ENCODE measurements at regions not wholly inside any gene's neighbourhood (a gene's known extent, or its start where the extent isn't known, plus 50 kb on each side); places are given as distances from the start of the nearest gene placed in this dataset.

GRCh38 chr9:109846776-109847175, 66.8 kb downstream of the PALM2AKAP2 start:
- peaks cover 5% of the 10 kb centered on the region for H3K36me3 Mint-ChIP-seq
- H3K4me3 Mint-ChIP-seq: no peak overlapping the region
- TF ChIP-seq CTCF (IDR thresholded peaks at IDR 0.05; ENCODE audit: unreplicated experiment): no peak
- H3K4me1 Mint-ChIP-seq: peaks cover 7% of the 10 kb centered on the region
- no peak for DNase-seq (ENCODE audit: low spot score in 2 of 2, unreplicated experiment in 2 of 2)
- peaks cover 3% of the 10 kb centered on the region for H3K9me3 Mint-ChIP-seq
- H3K27ac Mint-ChIP-seq: no peak overlapping the region
- H3K27me3 Mint-ChIP-seq (ENCODE audit: low read depth): no peaks in the 10 kb centered on the region

GRCh38 chr9:109852556-109852955, 72.6 kb downstream of the PALM2AKAP2 start:
- H3K4me1 Mint-ChIP-seq: peaks cover 15% of the 10 kb centered on the region
- no peaks in the 10 kb centered on the region for H3K27me3 Mint-ChIP-seq (ENCODE audit: low read depth)
- no peak for DNase-seq (ENCODE audit: low spot score in 2 of 2, unreplicated experiment in 2 of 2)
- TF ChIP-seq CTCF (IDR thresholded peaks at IDR 0.05; ENCODE audit: unreplicated experiment): no peak
- no peak overlapping the region for H3K27ac Mint-ChIP-seq
- peaks cover 10% of the 10 kb centered on the region for H3K36me3 Mint-ChIP-seq
- H3K9me3 Mint-ChIP-seq: peaks cover 3% of the 10 kb centered on the region
- H3K4me3 Mint-ChIP-seq: no peak overlapping the region

- TF ChIP-seq CTCF (IDR thresholded peaks at IDR 0.05; ENCODE audit: unreplicated experiment): no peak
- no peaks in the 10 kb centered on the region for H3K27me3 Mint-ChIP-seq (ENCODE audit: low read depth)
Measured at GRCh38 chr9:109855540-109855939, 75.5 kb downstream of the PALM2AKAP2 start.

GRCh38 chr9:109856785-109857184, 76.8 kb downstream of the PALM2AKAP2 start:
- Mint-ChIP-seq H3K4me1 (peaks cover 31% of the 10 kb centered on the region), H3K27me3 (ENCODE audit: low read depth) (no peaks in the 10 kb centered on the region), H3K9me3 (no peaks in the 10 kb centered on the region), H3K36me3 (peaks cover 6% of the 10 kb centered on the region), H3K4me3 (no peak overlapping the region), H3K27ac (peak overlapping the region; percentile 82)
- TF ChIP-seq CTCF (IDR thresholded peaks at IDR 0.05; ENCODE audit: unreplicated experiment): no peak
- DNase-seq (ENCODE audit: low spot score in 2 of 2, unreplicated experiment in 2 of 2): no peak

More at GRCh38 chr9:109855540-109855939, 75.5 kb downstream of the PALM2AKAP2 start:
- Mint-ChIP-seq H3K36me3 (peaks cover 7% of the 10 kb centered on the region), H3K9me3 (peaks cover 3% of the 10 kb centered on the region), H3K4me1 (peaks cover 29% of the 10 kb centered on the region), H3K27ac (no peak overlapping the region), H3K4me3 (no peak overlapping the region)
- no peak for DNase-seq (ENCODE audit: low spot score in 2 of 2, unreplicated experiment in 2 of 2)

GRCh38 chr9:109857336-109857735, 77.3 kb downstream of the PALM2AKAP2 start:
- no peak for TF ChIP-seq CTCF (IDR thresholded peaks at IDR 0.05; ENCODE audit: unreplicated experiment)
- H3K27me3 Mint-ChIP-seq (ENCODE audit: low read depth): no peaks in the 10 kb centered on the region
- DNase-seq (ENCODE audit: low spot score in 2 of 2, unreplicated experiment in 2 of 2): no peak
- no peaks in the 10 kb centered on the region for H3K9me3 Mint-ChIP-seq
- H3K36me3 Mint-ChIP-seq: peaks cover 4% of the 10 kb centered on the region
- H3K4me3 Mint-ChIP-seq: no peak overlapping the region
- peaks cover 31% of the 10 kb centered on the region for H3K4me1 Mint-ChIP-seq
- peak overlapping the region; percentile 82 for H3K27ac Mint-ChIP-seq

GRCh38 chr9:109859447-109859846, 79.4 kb downstream of the PALM2AKAP2 start:
- Mint-ChIP-seq H3K27ac (no peak overlapping the region), H3K9me3 (peaks cover 4% of the 10 kb centered on the region), H3K4me3 (no peak overlapping the region), H3K4me1 (peaks cover 31% of the 10 kb centered on the region), H3K36me3 (no peaks in the 10 kb centered on the region), H3K27me3 (ENCODE audit: low read depth) (no peaks in the 10 kb centered on the region)
- TF ChIP-seq CTCF (IDR thresholded peaks at IDR 0.05; ENCODE audit: unreplicated experiment): peak; percentile 30
- no peak for DNase-seq (ENCODE audit: low spot score in 2 of 2, unreplicated experiment in 2 of 2)

Measured in mesothelial cell of epicardium (in vitro differentiated cells).